GM12878 (cell line): ENCODE measurements at regions not wholly inside any gene's neighbourhood (a gene's known extent, or its start where the extent isn't known, plus 50 kb on each side); places are given as distances from the start of the nearest gene placed in this dataset.

ENCODE experiments used
- ATAC-seq: fragments of 200-7000 bp; cut with Tn5 transposase; 3 replicates; pipeline ENCODE4 v1.9.1; 2020; ENCODE audit warnings: mild to moderate bottlenecking, moderate library complexity
- BruUV-seq: library from RNA; stranded (reverse); fragments of 400-500 nt; replicated peaks from 2 replicates; lab custom pipeline; 2021; lab: Mats Ljungman, UMichigan
- CTCF ChIA-PET: fragments of 300-600 bp; sonication (Branson Sonifier 250); formaldehyde crosslinking; extraction: SDS; loops from one replicate; lab custom pipeline; 2021; ENCODE audit warnings: inconsistent platforms; lab: Yijun Ruan, JAX
- POLR2A ChIA-PET: fragments of 350-600 bp; formaldehyde crosslinking; extraction: SDS; loops from one replicate; lab custom pipeline; 2021; ENCODE audit warnings: inconsistent platforms; lab: Charles Lee
- RAD21 ChIA-PET: fragments of 300-600 bp; sonication (Branson Sonifier 250); formaldehyde crosslinking; loops from one replicate; lab custom pipeline; 2023; ENCODE audit warnings: antibody characterized with exemption; ENCODE audit not compliant: unreplicated experiment; lab: Charles Lee
- SMC1A ChIA-PET: fragments of 300-600 bp; sonication (Branson Sonifier 250); formaldehyde crosslinking; loops from one replicate; lab custom pipeline; 2023; ENCODE audit not compliant: unreplicated experiment, uncharacterized antibody; lab: Charles Lee
- DNase-seq: peaks from one replicate; pipeline ENCODE4 v3.0.0-alpha.2; 2011; ENCODE audit warnings: low read depth, low spot score
- FAIRE-seq: peaks from 3 replicates; lab custom pipeline; 2011; peaks lifted over from hg19 to GRCh38; lab: Jason Lieb, UNC
- H2AFZ ChIP-seq: 2 replicates; pipeline ENCODE4 v1.6.0; 2011; ENCODE audit warnings: low read depth, low read length, control low read depth; ENCODE audit not compliant: control insufficient read depth
- H3K27ac ChIP-seq: 2 replicates; pipeline ENCODE4 v1.5.1; 2011; ENCODE audit warnings: control low read depth; ENCODE audit not compliant: control insufficient read depth, insufficient read depth
- H3K27me3 ChIP-seq, 2 experiments: replicated peaks in 1 of 2; 2 replicates each; pipeline versions ENCODE4 v1.6.0 to v1.6.1; 2011; ENCODE audit warnings: low read length in 1 of 2; ENCODE audit not compliant: control insufficient read depth in 2 of 2, insufficient read depth in 2 of 2
- H3K36me3 ChIP-seq, 2 experiments: 2 replicates each; pipeline ENCODE4 v1.5.1; 2011; ENCODE audit warnings: low read length in 1 of 2; ENCODE audit not compliant: control insufficient read depth in 2 of 2, insufficient read depth in 2 of 2
- H3K4me1 ChIP-seq: 2 replicates; pipeline ENCODE4 v1.6.1; 2011; ENCODE audit warnings: mild to moderate bottlenecking, low read length, moderate library complexity, mixed read lengths; ENCODE audit not compliant: control insufficient read depth, insufficient read depth
- H3K4me2 ChIP-seq: 2 replicates; pipeline ENCODE4 v1.6.0; 2011; ENCODE audit warnings: control low read depth; ENCODE audit not compliant: control insufficient read depth, insufficient read depth
- H3K4me3 ChIP-seq: fragments of 200-600 bp; sonication (generic); 2 replicates; pipeline ENCODE4 v1.5.1; 2016
- H3K79me2 ChIP-seq: 2 replicates; pipeline ENCODE4 v1.6.0; 2011; ENCODE audit warnings: low read length; ENCODE audit not compliant: control insufficient read depth, insufficient read depth
- H3K9ac ChIP-seq: 2 replicates; pipeline ENCODE4 v1.8.0; 2011; ENCODE audit warnings: low read length, control low read depth, mixed read lengths; ENCODE audit not compliant: control insufficient read depth, insufficient read depth
- H3K9me3 ChIP-seq: replicated peaks from 3 replicates; pipeline ENCODE4 v1.5.1; 2011; ENCODE audit warnings: mild to moderate bottlenecking, low read length; ENCODE audit not compliant: control insufficient read depth, insufficient read depth
- H4K20me1 ChIP-seq: 2 replicates; pipeline ENCODE4 v1.6.0; 2011; ENCODE audit not compliant: control insufficient read depth, insufficient read depth
- BACH1 ChIP-seq: fragments of 450-650 bp; IDR thresholded peaks from 2 replicates; pipeline ENCODE4 v1.6.1; 2017; ENCODE audit warnings: mild to moderate bottlenecking, borderline replicate concordance
- BHLHE40 ChIP-seq, 2 experiments: fragments of 450-650 bp in 1 of 2; IDR thresholded peaks; 2 replicates each; pipeline ENCODE4 v1.6.1; 2011 to 2017; ENCODE audit warnings: low read depth in 2 of 2, borderline replicate concordance in 1 of 2, improper control_type of control experiment in 1 of 2, low read length in 1 of 2, mild to moderate bottlenecking in 1 of 2
- CBFB ChIP-seq: IDR thresholded peaks from 2 replicates; pipeline ENCODE4 v1.6.1; 2016; ENCODE audit warnings: antibody characterized with exemption, low read depth
- CHD1 ChIP-seq: IDR thresholded peaks from 2 replicates; pipeline ENCODE4 v1.6.1; 2012; ENCODE audit warnings: low read depth, low read length, improper control_type of control experiment
- POLR2AphosphoS5 ChIP-seq: IDR thresholded peaks from 2 replicates; pipeline ENCODE4 v1.6.1; 2011; ENCODE audit warnings: mild to moderate bottlenecking, low read length, inconsistent platforms
- STAT3 ChIP-seq: IDR thresholded peaks from 2 replicates; pipeline ENCODE4 v1.6.1; 2011; ENCODE audit warnings: low read depth, low read length, improper control_type of control experiment
- SUZ12 ChIP-seq: fragments of 200-600 bp; sonication (generic); IDR thresholded peaks from one replicate; pipeline ENCODE4 v1.6.1; 2018; ENCODE audit warnings: antibody characterized with exemption, mild to moderate bottlenecking; ENCODE audit not compliant: unreplicated experiment
- YBX1 ChIP-seq: fragments of 450-650 bp; IDR thresholded peaks from 2 replicates; pipeline ENCODE4 v1.6.1; 2016; ENCODE audit warnings: antibody characterized with exemption
- ZNF274 ChIP-seq: IDR thresholded peaks from one replicate; pipeline ENCODE4 v1.8.0; 2011; ENCODE audit not compliant: insufficient read length, insufficient read depth
- ZNF384 ChIP-seq: IDR thresholded peaks from 2 replicates; pipeline ENCODE4 v1.6.1; 2012; ENCODE audit warnings: low read depth, mild to moderate bottlenecking, low read length, improper control_type of control experiment, borderline replicate concordance
- WGBS: methylation state at CpG from one replicate; pipeline ENCODE4 v1.1.6; 2016; ENCODE audit warnings: low lambda C conversion rate; ENCODE audit not compliant: insufficient replicate concordance, insufficient coverage; ENCODE audit errors: missing lambda C conversion rate; 5-methylcytosine and 5-hydroxymethylcytosine counted together
- in situ Hi-C: fragments of 300-500 bp; cut with MboI; formaldehyde crosslinking; loops from 9 replicates; pipeline ENCODE4 v1.14.3; 2018; ENCODE audit warnings: mixed read lengths
- intact Hi-C: fragments of 100-400 bp; cut with micrococcal nuclease; formaldehyde crosslinking; loops from one replicate; pipeline ENCODE4 v1.14.2; 2022; ENCODE audit not compliant: unreplicated experiment
- TF ChIP-seq, protein P1 (sequence below): fragments of 450-650 bp; formaldehyde crosslinking; IDR thresholded peaks from 2 replicates; pipeline ENCODE4 v1.5.0; 2022; ENCODE audit warnings: mild to moderate bottlenecking, missing genetic modification characterization
- TF ChIP-seq, protein P2 (sequence below): fragments of 450-650 bp; IDR thresholded peaks from 2 replicates; pipeline ENCODE4 v1.6.1; 2016; ENCODE audit warnings: mild to moderate bottlenecking, moderate library complexity, borderline replicate concordance
- TF ChIP-seq, protein P3 (sequence below): fragments of 450-650 bp; IDR thresholded peaks from 2 replicates; pipeline ENCODE4 v1.6.1; 2016; ENCODE audit warnings: mild to moderate bottlenecking

DNA sequence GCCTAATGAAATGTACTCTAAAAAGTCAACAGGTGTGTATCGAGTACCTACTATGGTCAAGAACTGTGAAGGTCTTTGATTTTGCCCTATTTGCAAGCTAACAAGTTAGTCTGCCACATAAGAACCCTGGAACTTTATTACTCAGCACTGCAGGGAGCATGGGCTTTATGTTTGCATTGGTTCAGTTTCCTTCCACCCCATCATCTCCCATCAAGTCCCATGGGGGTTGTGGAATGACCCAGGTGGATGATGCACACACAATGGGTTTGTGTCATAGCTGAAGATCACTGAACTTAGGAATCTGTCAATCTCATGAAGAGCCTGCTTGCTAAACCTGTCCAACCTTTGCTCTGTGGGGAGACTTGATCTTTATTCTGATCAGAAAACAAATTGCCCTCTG, 265.5 kb downstream of the RPRM start (continued):
- TF ChIP-seq, protein P1, sequence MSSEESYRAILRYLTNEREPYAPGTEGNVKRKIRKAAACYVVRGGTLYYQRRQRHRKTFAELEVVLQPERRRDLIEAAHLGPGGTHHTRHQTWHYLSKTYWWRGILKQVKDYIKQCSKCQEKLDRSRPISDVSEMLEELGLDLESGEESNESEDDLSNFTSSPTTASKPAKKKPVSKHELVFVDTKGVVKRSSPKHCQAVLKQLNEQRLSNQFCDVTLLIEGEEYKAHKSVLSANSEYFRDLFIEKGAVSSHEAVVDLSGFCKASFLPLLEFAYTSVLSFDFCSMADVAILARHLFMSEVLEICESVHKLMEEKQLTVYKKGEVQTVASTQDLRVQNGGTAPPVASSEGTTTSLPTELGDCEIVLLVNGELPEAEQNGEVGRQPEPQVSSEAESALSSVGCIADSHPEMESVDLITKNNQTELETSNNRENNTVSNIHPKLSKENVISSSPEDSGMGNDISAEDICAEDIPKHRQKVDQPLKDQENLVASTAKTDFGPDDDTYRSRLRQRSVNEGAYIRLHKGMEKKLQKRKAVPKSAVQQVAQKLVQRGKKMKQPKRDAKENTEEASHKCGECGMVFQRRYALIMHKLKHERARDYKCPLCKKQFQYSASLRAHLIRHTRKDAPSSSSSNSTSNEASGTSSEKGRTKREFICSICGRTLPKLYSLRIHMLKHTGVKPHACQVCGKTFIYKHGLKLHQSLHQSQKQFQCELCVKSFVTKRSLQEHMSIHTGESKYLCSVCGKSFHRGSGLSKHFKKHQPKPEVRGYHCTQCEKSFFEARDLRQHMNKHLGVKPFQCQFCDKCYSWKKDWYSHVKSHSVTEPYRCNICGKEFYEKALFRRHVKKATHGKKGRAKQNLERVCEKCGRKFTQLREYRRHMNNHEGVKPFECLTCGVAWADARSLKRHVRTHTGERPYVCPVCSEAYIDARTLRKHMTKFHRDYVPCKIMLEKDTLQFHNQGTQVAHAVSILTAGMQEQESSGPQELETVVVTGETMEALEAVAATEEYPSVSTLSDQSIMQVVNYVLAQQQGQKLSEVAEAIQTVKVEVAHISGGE (CRISPR knock-in tag) = no peak

DNA sequence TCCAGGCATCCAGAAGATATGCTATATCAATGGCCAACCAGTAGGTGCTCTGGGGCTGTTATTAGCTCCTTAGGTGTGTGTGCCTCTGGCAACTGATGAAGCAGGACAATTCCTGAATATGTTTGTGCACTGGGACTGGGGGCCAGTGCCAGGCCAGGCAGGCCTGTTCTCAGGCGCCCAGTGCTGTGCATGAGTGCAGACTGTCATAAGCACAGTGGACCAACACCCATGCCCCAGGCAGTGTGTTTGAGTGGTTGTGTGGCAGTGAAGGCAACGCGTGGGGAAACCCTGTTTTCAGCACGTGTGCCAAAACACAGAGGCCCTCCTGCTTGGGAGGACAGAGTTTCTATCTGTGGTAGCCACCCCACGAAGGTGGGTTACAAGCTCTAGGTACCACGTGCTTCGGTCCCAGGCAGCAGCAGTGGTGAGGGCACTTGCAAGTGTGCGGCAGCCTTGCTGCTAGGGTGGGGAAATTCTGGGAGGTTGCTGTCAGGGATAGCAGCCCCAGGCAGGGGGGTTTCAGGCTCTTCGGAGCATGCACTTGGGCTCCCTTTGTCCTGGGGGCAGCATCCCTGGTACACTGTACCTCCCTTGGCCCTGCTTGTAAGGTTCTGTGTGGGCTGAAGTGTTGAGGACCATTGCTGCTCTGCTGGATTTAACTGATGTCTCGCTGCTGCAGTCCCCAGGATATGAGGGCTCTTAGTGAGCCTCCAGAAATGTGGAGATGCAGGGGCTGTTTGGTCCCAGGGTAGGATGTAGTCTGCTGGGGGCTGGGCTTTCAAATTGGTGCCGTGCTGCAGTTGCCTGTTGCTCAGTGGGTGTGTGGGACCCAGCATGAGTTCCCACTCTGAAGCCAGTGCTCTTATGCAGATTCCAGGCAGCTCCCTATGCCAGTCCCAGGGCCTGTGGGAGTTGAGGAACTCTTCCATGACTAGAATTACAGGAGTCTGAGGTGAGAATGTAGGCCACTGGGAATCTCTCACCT, 280.9 kb downstream of the RPRM start:
- DNase-seq = no peak
- Histone ChIP-seq H3K4me2 (no peak overlapping the region), H3K27me3 (no peaks in the 10 kb centered on the region), H3K36me3 (no peaks in the 10 kb centered on the region), H3K4me3 (no peak overlapping the region), H3K9ac (no peak overlapping the region), H3K4me1 (no peaks in the 10 kb centered on the region), H3K79me2 (no peaks in the 10 kb centered on the region), H2AFZ (no peak overlapping the region), H3K9me3 (no peaks in the 10 kb centered on the region), H4K20me1 (no peaks in the 10 kb centered on the region), H3K27ac (no peak overlapping the region)
- 33% methylated on average over 11 of the region's 11 CpGs for WGBS
- no TSS peak for BruUV-seq
- FAIRE-seq = no peak
- in situ Hi-C loops = no loop called here
- ChIA-PET SMC1A (no interaction called here), CTCF (no interaction called here), RAD21 (no interaction called here), POLR2A (no interaction called here)
- ATAC-seq = no peak
- intact Hi-C loops = loop anchor here (5.0 kb wide), 1 partner anchor 740 kb away; no protein-coding TSS in a partner anchor
- no peak for TF ChIP-seq SUZ12
- TF ChIP-seq, protein P2, sequence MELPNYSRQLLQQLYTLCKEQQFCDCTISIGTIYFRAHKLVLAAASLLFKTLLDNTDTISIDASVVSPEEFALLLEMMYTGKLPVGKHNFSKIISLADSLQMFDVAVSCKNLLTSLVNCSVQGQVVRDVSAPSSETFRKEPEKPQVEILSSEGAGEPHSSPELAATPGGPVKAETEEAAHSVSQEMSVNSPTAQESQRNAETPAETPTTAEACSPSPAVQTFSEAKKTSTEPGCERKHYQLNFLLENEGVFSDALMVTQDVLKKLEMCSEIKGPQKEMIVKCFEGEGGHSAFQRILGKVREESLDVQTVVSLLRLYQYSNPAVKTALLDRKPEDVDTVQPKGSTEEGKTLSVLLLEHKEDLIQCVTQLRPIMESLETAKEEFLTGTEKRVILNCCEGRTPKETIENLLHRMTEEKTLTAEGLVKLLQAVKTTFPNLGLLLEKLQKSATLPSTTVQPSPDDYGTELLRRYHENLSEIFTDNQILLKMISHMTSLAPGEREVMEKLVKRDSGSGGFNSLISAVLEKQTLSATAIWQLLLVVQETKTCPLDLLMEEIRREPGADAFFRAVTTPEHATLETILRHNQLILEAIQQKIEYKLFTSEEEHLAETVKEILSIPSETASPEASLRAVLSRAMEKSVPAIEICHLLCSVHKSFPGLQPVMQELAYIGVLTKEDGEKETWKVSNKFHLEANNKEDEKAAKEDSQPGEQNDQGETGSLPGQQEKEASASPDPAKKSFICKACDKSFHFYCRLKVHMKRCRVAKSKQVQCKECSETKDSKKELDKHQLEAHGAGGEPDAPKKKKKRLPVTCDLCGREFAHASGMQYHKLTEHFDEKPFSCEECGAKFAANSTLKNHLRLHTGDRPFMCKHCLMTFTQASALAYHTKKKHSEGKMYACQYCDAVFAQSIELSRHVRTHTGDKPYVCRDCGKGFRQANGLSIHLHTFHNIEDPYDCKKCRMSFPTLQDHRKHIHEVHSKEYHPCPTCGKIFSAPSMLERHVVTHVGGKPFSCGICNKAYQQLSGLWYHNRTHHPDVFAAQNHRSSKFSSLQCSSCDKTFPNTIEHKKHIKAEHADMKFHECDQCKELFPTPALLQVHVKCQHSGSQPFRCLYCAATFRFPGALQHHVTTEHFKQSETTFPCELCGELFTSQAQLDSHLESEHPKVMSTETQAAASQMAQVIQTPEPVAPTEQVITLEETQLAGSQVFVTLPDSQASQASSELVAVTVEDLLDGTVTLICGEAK = no peak
- TF ChIP-seq CHD1 = no peak
- no peak for TF ChIP-seq STAT3
- no peak for TF ChIP-seq ZNF274
- TF ChIP-seq, protein P3, sequence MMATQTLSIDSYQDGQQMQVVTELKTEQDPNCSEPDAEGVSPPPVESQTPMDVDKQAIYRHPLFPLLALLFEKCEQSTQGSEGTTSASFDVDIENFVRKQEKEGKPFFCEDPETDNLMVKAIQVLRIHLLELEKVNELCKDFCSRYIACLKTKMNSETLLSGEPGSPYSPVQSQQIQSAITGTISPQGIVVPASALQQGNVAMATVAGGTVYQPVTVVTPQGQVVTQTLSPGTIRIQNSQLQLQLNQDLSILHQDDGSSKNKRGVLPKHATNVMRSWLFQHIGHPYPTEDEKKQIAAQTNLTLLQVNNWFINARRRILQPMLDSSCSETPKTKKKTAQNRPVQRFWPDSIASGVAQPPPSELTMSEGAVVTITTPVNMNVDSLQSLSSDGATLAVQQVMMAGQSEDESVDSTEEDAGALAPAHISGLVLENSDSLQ = no peak
- TF ChIP-seq POLR2AphosphoS5 = no peak
- no peak for TF ChIP-seq BHLHE40 (IDR thresholded peaks at IDR 0.05; ENCODE audit: borderline replicate concordance in 1 of 2, low read depth in 2 of 2, low read length in 1 of 2)
- TF ChIP-seq YBX1 = no peak
- TF ChIP-seq BACH1 = no peak
- no peak for TF ChIP-seq ZNF384
- TF ChIP-seq CBFB = no peak
